Ascending aorta (tissue), 2 donors: ENCODE measurements at regions not wholly inside any gene's neighbourhood (a gene's known extent, or its start where the extent isn't known, plus 50 kb on each side); places are given as distances from the start of the nearest gene placed in this dataset.
"Not testable (repeated sequence)": the region's sequence is repeated elsewhere in the genome, so short reads cannot be mapped to it uniquely, and the experiment has no call there.

Experiments used
- DNase-seq, 2 donors: peaks; one replicate each; pipeline ENCODE4 v3.0.0-alpha.2; 2019; ENCODE audit warnings: low spot score in 2 of 2
- H3K27ac ChIP-seq, 2 donors: fragments of 200-600 bp; sonication (generic); one replicate each; pipeline ENCODE4 v1.5.1; 2016 to 2017; ENCODE audit warnings: mild to moderate bottlenecking in 1 of 2
- H3K27me3 ChIP-seq: fragments of 200-600 bp; sonication (generic); one replicate; pipeline ENCODE4 v1.5.1; 2017
- H3K36me3 ChIP-seq, 2 donors: fragments of 200-600 bp; sonication (generic); one replicate each; pipeline ENCODE4 v1.5.1; 2016
- H3K4me1 ChIP-seq, 2 donors: fragments of 200-600 bp; sonication (generic); one replicate each; pipeline ENCODE4 v1.5.1; 2016 to 2017; ENCODE audit warnings: mild to moderate bottlenecking in 1 of 2
- H3K4me3 ChIP-seq, 2 donors: fragments of 200-600 bp; sonication (generic); one replicate each; pipeline ENCODE4 v1.5.1; 2016 to 2017; ENCODE audit warnings: mild to moderate bottlenecking in 1 of 2
- H3K9me3 ChIP-seq, 2 donors: fragments of 200-600 bp; sonication (generic); one replicate each; pipeline ENCODE4 v1.5.1; 2016
- CTCF ChIP-seq, 3 experiments: fragments of 200-600 bp in 2 of 3; fragments of 450-650 bp in 1 of 3; sonication (generic) in 2 of 3; IDR thresholded peaks; one replicate each; pipeline ENCODE4 v1.5.1; 2016 to 2019; ENCODE audit warnings: antibody characterized with exemption in 3 of 3, mild to moderate bottlenecking in 1 of 3, moderate library complexity in 1 of 3
- intact Hi-C: fragments of 100-400 bp; cut with DNase I; formaldehyde crosslinking; loops from one replicate; pipeline ENCODE4 v1.15.1; 2023

GRCh38 chr5:38790268-38790667, 55.5 kb upstream of the OSMR start:
- Histone ChIP-seq H3K9me3 (no peaks in the 10 kb centered on the region), H3K4me1 (no peaks in the 10 kb centered on the region), H3K4me3 (no peak overlapping the region), H3K27ac (no peak overlapping the region), H3K36me3 (no peaks in the 10 kb centered on the region), H3K27me3 (no peaks in the 10 kb centered on the region)
- no peak for DNase-seq
- no peak for TF ChIP-seq CTCF (IDR thresholded peaks at IDR 0.05)
- intact Hi-C loops = no loop called here

- Histone ChIP-seq H3K4me1 (no peaks in the 10 kb centered on the region), H3K27me3 (no peaks in the 10 kb centered on the region), H3K36me3 (no peaks in the 10 kb centered on the region), H3K27ac (no peak overlapping the region), H3K9me3 (no peaks in the 10 kb centered on the region), H3K4me3 (no peak overlapping the region)
- intact Hi-C loops = no loop called here
- no peak for DNase-seq
- no peak for TF ChIP-seq CTCF (IDR thresholded peaks at IDR 0.05)
These were observed 54.9 kb upstream of the OSMR start for GRCh38 chr5:38790891-38791290.

- no peak for TF ChIP-seq CTCF (IDR thresholded peaks at IDR 0.05)
- H3K4me3 ChIP-seq = no peak overlapping the region
- DNase-seq = no peak
- intact Hi-C loops = no loop called here
- no peaks in the 10 kb centered on the region for H3K9me3 ChIP-seq
- H3K27ac ChIP-seq = no peak overlapping the region
- H3K27me3 ChIP-seq = no peaks in the 10 kb centered on the region
- H3K4me1 ChIP-seq = no peaks in the 10 kb centered on the region
- no peaks in the 10 kb centered on the region for H3K36me3 ChIP-seq
These were observed 52.7 kb upstream of the OSMR start for GRCh38 chr5:38793099-38793498.

GRCh38 chr5:38794037-38794436, 51.8 kb upstream of the OSMR start:
- DNase-seq, H3K36me3 ChIP-seq, intact Hi-C loops, H3K4me1 ChIP-seq, H3K4me3 ChIP-seq, H3K9me3 ChIP-seq, H3K27me3 ChIP-seq, H3K27ac ChIP-seq: not testable (repeated sequence)

GRCh38 chr5:38794986-38795385, 50.8 kb upstream of the OSMR start:
- Histone ChIP-seq H3K9me3 (no peaks in the 10 kb centered on the region), H3K4me1 (no peaks in the 10 kb centered on the region), H3K27me3 (no peaks in the 10 kb centered on the region), H3K27ac (no peak overlapping the region), H3K36me3 (no peaks in the 10 kb centered on the region), H3K4me3 (no peak overlapping the region)
- DNase-seq = no peak
- intact Hi-C loops = no loop called here
- no peak for TF ChIP-seq CTCF (IDR thresholded peaks at IDR 0.05)

- intact Hi-C loops = no loop called here
- H3K9me3 ChIP-seq = no peaks in the 10 kb centered on the region
- no peak for DNase-seq
- no peaks in the 10 kb centered on the region for H3K4me1 ChIP-seq
- TF ChIP-seq CTCF (IDR thresholded peaks at IDR 0.05) = no peak
- peak overlapping the region; percentile 12 to 14 for H3K27ac ChIP-seq
- no peak overlapping the region for H3K4me3 ChIP-seq
- no peaks in the 10 kb centered on the region for H3K36me3 ChIP-seq
- no peaks in the 10 kb centered on the region for H3K27me3 ChIP-seq
These were observed 49.6 kb upstream of the OSMR start for GRCh38 chr5:38795986-38796741.
